ENCODE measurements at regions not wholly inside any gene's neighbourhood (a gene's known extent, or its start where the extent isn't known, plus 50 kb on each side); places are given as distances from the start of the nearest gene placed in this dataset.

GRCh38 chr16:75931043-75931442, 204.8 kb upstream of the CPHXL start:
- H3K36me3 ChIP-seq (ENCODE audit: insufficient read depth, low read length) = no peaks in the 10 kb centered on the region
- peak; percentile 81 for DNase-seq (ENCODE audit: low read depth)
- no peaks in the 10 kb centered on the region for H4K20me1 ChIP-seq (ENCODE audit: insufficient read depth, low read length)
- H3K9me3 ChIP-seq (ENCODE audit: insufficient read depth, low read depth, low read length) = no peaks in the 10 kb centered on the region
- H3K4me3 ChIP-seq (ENCODE audit: insufficient read depth, low read depth, low read length) = no peak overlapping the region
- Mint-ChIP-seq H3K9me3 (ENCODE audit: unreplicated experiment) (no peaks in the 10 kb centered on the region), H3K27me3 (ENCODE audit: low read depth, unreplicated experiment) (peaks cover 5% of the 10 kb centered on the region), H3K36me3 (ENCODE audit: low read depth, unreplicated experiment) (no peaks in the 10 kb centered on the region), H3K4me1 (ENCODE audit: low read depth, unreplicated experiment) (no peaks in the 10 kb centered on the region), H3K4me3 (ENCODE audit: unreplicated experiment) (no peak overlapping the region), H3K27ac (ENCODE audit: unreplicated experiment) (no peak overlapping the region)
- H3K4me2 ChIP-seq (ENCODE audit: low read length) = no peak overlapping the region
- H2AFZ ChIP-seq (ENCODE audit: low read depth, low read length) = no peak overlapping the region
- no peaks in the 10 kb centered on the region for H3K27me3 ChIP-seq (ENCODE audit: insufficient read depth, low read length)
- H3K9ac ChIP-seq (ENCODE audit: low read length) = no peak overlapping the region
- TF ChIP-seq CTCF (IDR thresholded peaks at IDR 0.05; ENCODE audit: insufficient read depth, low read depth, low read length) (no peak), EZH2 (IDR thresholded peaks at IDR 0.05; ENCODE audit: insufficient read depth, low read length) (no peak)
- no peak for FAIRE-seq
- H3K27ac ChIP-seq (ENCODE audit: low read depth, low read length) = no peak overlapping the region
- no peaks in the 10 kb centered on the region for H3K4me1 ChIP-seq (ENCODE audit: insufficient read depth, low read length)
- no peaks in the 10 kb centered on the region for H3K79me2 ChIP-seq (ENCODE audit: insufficient read depth, low read length)

GRCh38 chr16:75931970-75932369, 205.7 kb upstream of the CPHXL start:
- Mint-ChIP-seq H3K9me3 (ENCODE audit: unreplicated experiment) (no peaks in the 10 kb centered on the region), H3K4me3 (ENCODE audit: unreplicated experiment) (no peak overlapping the region), H3K27ac (ENCODE audit: unreplicated experiment) (no peak overlapping the region), H3K27me3 (ENCODE audit: low read depth, unreplicated experiment) (peaks cover 5% of the 10 kb centered on the region), H3K36me3 (ENCODE audit: low read depth, unreplicated experiment) (no peaks in the 10 kb centered on the region), H3K4me1 (ENCODE audit: low read depth, unreplicated experiment) (no peaks in the 10 kb centered on the region)
- FAIRE-seq (no peak), DNase-seq (ENCODE audit: low read depth) (no peak)
- no peak overlapping the region for H3K27ac ChIP-seq (ENCODE audit: low read depth, low read length)
- TF ChIP-seq EZH2 (IDR thresholded peaks at IDR 0.05; ENCODE audit: insufficient read depth, low read length) = no peak
- no peak for TF ChIP-seq CTCF (IDR thresholded peaks at IDR 0.05; ENCODE audit: insufficient read depth, low read depth, low read length)
- H3K4me1 ChIP-seq (ENCODE audit: insufficient read depth, low read length) = no peaks in the 10 kb centered on the region
- H3K9ac ChIP-seq (ENCODE audit: low read length) = no peak overlapping the region
- H4K20me1 ChIP-seq (ENCODE audit: insufficient read depth, low read length) = no peaks in the 10 kb centered on the region
- no peaks in the 10 kb centered on the region for H3K36me3 ChIP-seq (ENCODE audit: insufficient read depth, low read length)
- H3K27me3 ChIP-seq (ENCODE audit: insufficient read depth, low read length) = no peaks in the 10 kb centered on the region
- H3K4me2 ChIP-seq (ENCODE audit: low read length) = no peak overlapping the region
- no peaks in the 10 kb centered on the region for H3K9me3 ChIP-seq (ENCODE audit: insufficient read depth, low read depth, low read length)
- no peaks in the 10 kb centered on the region for H3K79me2 ChIP-seq (ENCODE audit: insufficient read depth, low read length)
- H2AFZ ChIP-seq (ENCODE audit: low read depth, low read length) = no peak overlapping the region
- no peak overlapping the region for H3K4me3 ChIP-seq (ENCODE audit: insufficient read depth, low read depth, low read length)

- no peak overlapping the region for H3K9ac ChIP-seq (ENCODE audit: low read length)
- H3K27me3 ChIP-seq (ENCODE audit: insufficient read depth, low read length) = no peaks in the 10 kb centered on the region
- Mint-ChIP-seq H3K27ac (ENCODE audit: unreplicated experiment) (no peak overlapping the region), H3K9me3 (ENCODE audit: unreplicated experiment) (no peaks in the 10 kb centered on the region), H3K4me3 (ENCODE audit: unreplicated experiment) (no peak overlapping the region), H3K4me1 (ENCODE audit: low read depth, unreplicated experiment) (no peaks in the 10 kb centered on the region), H3K27me3 (ENCODE audit: low read depth, unreplicated experiment) (no peaks in the 10 kb centered on the region), H3K36me3 (ENCODE audit: low read depth, unreplicated experiment) (no peaks in the 10 kb centered on the region)
- peaks cover 3% of the 10 kb centered on the region for H3K9me3 ChIP-seq (ENCODE audit: insufficient read depth, low read depth, low read length)
- H3K36me3 ChIP-seq (ENCODE audit: insufficient read depth, low read length) = no peaks in the 10 kb centered on the region
- no peaks in the 10 kb centered on the region for H4K20me1 ChIP-seq (ENCODE audit: insufficient read depth, low read length)
- H2AFZ ChIP-seq (ENCODE audit: low read depth, low read length) = no peak overlapping the region
- no peak overlapping the region for H3K27ac ChIP-seq (ENCODE audit: low read depth, low read length)
- no peaks in the 10 kb centered on the region for H3K4me1 ChIP-seq (ENCODE audit: insufficient read depth, low read length)
- no peak for FAIRE-seq
- no peak for DNase-seq (ENCODE audit: low read depth)
- H3K4me2 ChIP-seq (ENCODE audit: low read length) = no peak overlapping the region
- no peak overlapping the region for H3K4me3 ChIP-seq (ENCODE audit: insufficient read depth, low read depth, low read length)
- TF ChIP-seq CTCF (IDR thresholded peaks at IDR 0.05; ENCODE audit: insufficient read depth, low read depth, low read length) (no peak), EZH2 (IDR thresholded peaks at IDR 0.05; ENCODE audit: insufficient read depth, low read length) (no peak)
- no peaks in the 10 kb centered on the region for H3K79me2 ChIP-seq (ENCODE audit: insufficient read depth, low read length)
These were observed 212.5 kb upstream of the CPHXL start for GRCh38 chr16:75938818-75939217.

Data from astrocyte (in vitro differentiated cells and primary cell).